Head of caudate nucleus (tissue), 42 donors: ENCODE measurements at regions not wholly inside any gene's neighbourhood (a gene's known extent, or its start where the extent isn't known, plus 50 kb on each side); places are given as distances from the start of the nearest gene placed in this dataset.

Experiments
- DNase-seq, 42 donors: peaks; one replicate each; pipeline versions ENCODE4 v3.0.0 to v3.0.0-alpha.2; 2020 to 2021; ENCODE audit warnings: mixed read lengths in 7 of 42
- intact Hi-C: fragments of 100-400 bp; cut with DNase I; formaldehyde crosslinking; loops from one replicate; pipeline ENCODE4 v1.15.0; 2022

GRCh38 chr2:60094450-60094929, 459.0 kb downstream of the BCL11A start:
- intact Hi-C loops = no loop called here
- DNase-seq = no peak

DNA sequence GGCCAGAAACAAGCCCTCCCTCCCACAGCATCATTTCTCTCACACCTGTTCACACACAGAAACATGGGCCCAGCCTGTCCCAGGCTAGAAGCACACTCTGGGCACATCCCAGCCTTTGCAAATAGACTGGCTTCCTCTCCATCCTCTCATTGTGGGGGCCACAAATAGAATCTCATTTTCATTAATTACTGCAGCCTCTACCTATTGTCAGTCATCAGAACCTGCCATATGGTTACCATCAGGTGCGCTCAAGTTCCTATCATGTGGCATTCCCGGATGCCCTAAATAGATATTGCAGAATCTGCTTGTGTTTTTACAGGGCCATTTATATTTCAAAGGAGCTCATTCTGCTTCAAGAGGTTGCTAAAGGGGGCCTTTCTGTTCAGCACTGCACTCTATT, 460.7 kb downstream of the BCL11A start:
- intact Hi-C loops = no loop called here
- DNase-seq = no peak

DNA sequence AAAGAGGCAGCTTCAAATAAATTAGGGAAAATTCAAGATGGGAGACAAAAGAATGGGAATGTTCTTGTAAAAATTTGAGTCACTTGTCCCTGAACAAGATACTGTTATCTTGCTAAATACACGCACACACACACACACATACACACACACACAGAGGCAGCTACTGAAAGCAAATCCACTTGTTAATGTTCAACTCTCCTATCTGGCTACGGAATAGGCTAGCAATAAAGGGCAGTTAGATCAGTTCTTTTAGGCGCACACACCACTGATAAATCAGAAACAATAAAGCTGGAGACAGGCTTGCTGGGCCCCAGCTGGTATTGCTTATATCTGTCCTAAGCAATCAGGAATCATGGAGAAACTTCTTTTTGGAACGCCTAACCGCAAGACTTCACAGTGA, 461.6 kb downstream of the BCL11A start:
- intact Hi-C loops = no loop called here
- no peak for DNase-seq

DNA sequence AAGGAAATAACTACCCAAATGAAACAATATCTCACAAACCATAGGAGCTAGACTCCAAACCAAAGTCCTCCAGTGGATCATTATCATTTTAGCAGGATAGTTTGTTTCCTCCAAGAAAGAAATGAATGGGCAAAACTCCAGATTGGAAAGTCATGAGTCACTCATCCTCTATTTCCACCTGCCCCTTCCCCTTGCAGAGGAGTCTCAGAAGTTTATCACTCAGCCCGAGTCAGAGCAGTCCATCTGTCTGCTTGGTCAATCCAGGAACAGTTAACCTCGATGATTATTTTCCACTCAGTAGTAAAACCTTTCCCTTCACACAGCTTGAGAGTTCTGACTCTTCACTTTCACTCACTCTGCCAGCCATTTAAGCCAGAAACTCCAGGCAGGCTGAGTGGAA, 462.2 kb downstream of the BCL11A start:
- no peak for DNase-seq
- intact Hi-C loops = no loop called here

DNA sequence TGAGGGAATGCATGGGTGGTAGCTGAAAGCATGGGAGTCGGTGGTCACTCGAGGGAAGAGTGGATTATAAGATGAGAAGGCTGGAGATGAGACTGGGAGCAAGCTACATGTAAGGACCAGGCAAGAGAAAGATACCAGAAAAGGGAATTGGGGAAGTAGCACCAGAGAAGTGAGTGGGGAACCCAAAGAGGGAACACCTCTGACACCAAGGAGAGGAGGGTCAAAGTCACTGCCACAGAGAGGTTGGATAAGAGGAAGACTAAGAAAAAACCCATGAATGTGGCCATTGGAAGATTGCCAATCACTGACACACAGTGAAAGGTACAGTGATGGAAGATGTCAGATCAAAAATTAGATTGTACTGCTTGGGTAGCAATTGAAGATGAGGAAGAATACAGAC, 473.9 kb downstream of the BCL11A start:
- no peak for DNase-seq
- intact Hi-C loops = no loop called here

DNA sequence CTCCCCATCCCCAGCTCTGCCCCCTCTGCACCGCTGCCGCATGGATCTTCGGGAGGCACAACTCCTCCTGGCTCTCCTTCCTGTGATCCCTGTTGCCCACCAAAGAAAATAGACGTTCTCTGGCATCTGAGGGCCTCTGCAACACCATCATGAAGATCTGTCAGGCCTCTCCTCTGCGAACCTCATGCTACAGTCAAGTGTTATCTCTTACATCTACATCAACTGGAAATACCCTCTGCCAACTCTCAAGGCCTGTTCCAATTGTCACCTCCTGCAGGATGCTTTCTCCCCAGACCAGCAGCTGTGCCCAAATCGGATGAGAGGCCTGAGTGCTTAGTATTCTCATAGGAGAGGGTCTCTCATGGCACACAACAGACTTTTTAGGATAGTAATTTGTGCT, 478.4 kb downstream of the BCL11A start:
- intact Hi-C loops = no loop called here
- no peak for DNase-seq

DNA sequence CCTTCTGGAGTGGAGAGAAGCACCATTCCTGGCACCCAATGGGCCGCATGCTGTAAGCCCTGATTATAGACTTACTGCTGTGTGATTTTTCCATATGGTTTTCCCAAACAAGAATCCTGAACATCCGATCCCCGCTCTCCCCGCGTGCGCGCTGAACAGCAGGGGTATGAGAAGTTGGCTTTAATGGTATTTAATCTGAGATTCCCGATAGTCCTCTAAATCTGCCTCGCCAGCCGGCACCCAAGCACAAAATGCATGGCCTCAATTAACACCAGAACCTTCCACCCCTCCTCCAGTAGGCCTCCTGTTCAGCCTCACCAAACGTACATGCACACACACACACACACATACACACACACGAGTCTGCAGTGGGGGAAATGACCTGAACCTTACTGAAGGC, 480.3 kb downstream of the BCL11A start:
- DNase-seq = peak in 1 of 42 donors; percentile 21
- intact Hi-C loops = no loop called here

GRCh38 chr2:60072609-60073008, 480.8 kb downstream of the BCL11A start:
- intact Hi-C loops = no loop called here
- DNase-seq = peak in 1 of 42 donors; percentile 13

DNA sequence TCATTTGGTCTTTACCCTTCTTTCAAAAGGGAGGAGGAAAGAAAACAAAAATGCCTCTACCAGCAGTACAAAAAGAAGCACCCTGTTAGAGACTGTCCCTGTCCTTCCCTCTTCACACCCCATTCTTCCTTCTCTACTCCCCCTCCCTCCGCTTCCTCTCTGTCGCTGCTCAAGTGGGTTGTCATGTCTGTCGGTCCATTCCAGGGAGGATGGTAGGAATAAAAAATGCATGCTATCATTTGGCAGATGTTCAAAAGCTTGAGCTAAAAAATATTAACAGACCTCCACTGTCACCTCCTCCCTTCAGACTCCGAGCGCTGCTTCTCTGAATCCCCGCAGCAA, 482.0 kb downstream of the BCL11A start:
- intact Hi-C loops = no loop called here
- no peak for DNase-seq

DNA sequence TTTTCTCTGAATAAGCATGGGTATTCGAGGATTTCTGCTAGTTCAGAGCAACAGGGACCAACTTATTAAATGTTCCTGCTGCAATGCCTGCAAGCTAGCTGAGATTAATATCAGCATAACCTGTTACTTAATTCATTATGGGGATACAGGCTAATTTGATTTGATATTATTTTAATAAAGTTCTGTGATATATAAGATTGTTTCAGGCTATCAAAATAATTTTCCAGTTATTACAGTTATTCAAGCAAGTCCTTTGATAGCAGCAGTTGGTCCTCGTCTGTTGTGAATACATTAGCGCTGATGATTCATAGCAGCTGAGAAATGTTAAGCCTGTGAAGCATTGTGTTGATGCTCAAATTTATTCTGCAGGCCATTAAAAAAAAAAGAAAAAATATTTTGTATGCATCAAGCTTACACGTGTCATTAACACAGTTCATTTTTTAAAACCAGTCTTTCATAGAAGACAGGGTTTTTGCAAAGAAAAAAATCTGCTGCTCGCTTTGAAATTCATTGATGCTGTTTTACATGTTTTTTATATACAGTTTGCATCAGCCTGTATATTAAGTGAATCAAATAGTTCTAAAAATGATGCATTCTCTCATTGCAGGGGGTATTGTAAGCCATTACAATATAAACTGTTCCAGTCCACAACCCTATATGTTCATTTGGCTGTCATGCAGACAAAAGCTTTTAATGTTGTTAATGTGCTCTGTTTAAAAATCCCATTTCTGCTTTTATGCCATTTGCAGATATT, 482.5 kb downstream of the BCL11A start:
- intact Hi-C loops = no loop called here
- DNase-seq = peak in 1 of 42 donors; percentile 34

DNA sequence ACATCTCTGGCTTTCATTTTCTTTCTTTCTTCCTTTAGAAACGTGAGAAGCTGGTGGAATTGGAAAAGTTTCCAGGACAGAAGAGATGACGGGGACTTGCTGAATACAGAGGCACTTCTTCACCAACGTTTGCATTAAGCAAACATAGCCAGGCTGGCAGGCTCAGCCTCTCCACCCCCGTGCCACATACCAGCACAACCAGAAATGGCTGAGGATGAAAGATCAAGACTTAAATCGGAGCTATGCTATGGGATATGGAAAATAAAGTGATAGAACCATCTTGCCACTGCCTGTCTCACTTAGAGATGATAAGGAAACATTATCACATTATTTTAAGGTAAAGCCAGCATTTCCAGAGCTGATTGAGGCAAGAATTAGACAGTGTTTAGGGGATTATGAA, 483.3 kb downstream of the BCL11A start:
- intact Hi-C loops = no loop called here
- DNase-seq = peak in 1 of 42 donors; percentile 12

DNA sequence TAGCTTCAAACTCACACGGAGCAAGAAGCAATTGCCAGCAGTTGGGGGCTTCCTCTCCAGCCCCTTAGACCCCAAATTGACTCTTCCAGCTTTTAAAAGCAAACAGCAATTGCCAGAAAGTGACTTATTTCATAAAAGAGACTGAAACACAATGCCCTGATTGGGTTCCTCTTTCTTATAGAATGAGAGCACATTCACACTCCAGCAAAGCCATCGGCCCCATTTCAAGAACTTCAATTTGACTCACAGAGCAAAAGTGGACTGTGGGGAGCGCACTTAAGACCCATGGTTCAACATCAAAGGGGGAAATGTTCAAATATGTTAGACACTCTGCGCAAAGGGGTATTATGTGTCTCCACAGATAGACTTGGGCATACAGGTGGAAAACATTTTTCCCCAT, 484.7 kb downstream of the BCL11A start:
- no peak for DNase-seq
- intact Hi-C loops = no loop called here

DNA sequence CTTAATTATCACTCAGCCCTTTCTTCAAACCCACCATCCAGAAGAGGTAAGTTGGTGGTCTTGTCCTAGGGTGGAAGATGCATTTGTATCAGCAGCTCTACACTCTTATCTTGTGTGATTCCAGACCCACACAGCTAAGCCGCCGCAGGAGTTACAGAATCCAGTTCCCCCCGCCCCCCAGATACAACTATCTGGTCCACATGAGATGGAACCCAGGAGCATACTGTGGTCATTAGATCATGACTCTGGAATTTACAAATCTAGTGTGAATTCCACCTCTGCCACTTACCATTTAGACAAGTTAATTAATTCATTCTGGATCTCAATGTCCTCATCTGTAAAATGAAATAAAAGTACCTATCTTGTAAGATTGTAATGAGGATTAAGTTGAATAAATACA, 486.4 kb downstream of the BCL11A start:
- intact Hi-C loops = no loop called here
- DNase-seq = no peak

DNA sequence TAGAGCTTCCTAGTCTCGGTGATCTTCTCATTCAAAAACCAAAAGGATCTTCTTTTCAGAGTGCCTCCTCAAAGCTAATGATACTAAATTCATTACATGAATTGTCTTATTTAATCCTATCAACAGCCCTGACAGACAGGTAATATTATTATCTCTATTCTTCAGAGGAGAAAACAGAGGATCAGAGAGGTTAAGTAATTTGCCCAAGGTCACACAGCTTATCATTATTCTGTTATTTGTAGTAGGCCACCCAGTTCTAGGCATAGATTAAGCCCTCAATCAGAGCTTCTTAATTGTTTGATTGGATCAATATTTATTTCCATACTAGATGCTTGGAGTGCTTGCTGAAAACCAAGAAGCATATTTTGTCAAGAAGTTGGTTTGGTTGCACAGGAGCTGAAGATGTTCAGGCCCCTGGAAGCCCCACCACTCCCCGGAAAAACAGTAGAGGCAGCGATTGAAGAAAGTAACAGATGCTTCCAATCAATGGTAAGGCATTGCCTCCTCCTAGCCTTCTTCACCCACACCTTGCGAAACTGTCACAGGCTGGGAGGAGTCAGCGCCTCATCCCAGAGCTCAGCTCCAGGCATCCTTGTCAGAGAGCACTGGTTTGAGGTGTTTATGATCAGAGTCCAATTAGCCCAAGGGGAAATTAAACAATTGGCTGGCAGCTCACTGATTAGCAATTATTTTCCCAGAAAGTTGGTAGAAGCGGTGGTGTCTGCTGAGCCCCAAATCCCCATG, 487.2 kb downstream of the BCL11A start:
- DNase-seq = no peak
- intact Hi-C loops = no loop called here

DNA sequence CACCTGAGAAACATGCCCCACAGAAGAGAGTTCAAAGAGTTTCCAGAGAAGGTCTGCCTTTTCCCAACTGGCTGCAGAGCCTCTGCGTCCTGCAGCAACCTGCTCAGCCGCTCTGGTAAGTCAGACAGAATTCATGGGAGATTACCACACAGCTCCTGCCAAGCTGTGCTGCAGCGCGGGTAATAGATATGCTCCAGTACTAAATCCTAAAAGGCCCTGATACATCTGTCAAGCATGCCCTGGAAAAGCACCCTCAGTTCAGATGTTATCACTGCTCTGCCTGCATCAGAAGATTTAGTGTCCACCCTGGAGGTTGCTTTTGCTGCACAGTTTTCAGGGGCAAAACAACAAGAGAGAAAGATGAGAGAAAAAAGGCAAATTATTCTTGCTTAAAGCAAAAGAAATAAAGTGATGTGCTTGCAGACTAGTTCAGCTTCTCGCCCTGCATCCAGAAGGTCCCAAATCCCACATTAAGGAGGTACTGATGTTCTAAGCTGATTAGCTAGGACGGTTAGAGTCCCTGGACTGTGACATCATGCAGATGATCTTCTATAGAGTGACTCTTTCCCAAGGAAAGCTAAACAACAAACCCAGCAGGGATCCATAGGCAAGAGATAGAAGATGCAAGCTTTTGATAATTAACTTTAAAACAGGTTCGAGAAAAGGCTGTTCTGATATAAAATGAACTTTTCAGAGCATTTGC, 488.6 kb downstream of the BCL11A start:
- no peak for DNase-seq
- intact Hi-C loops = no loop called here

GRCh38 chr2:60058781-60059180, 494.7 kb downstream of the BCL11A start:
- intact Hi-C loops = no loop called here
- no peak for DNase-seq

- intact Hi-C loops = no loop called here
- no peak for DNase-seq
Observed at GRCh38 chr2:60054571-60055340, 498.7 kb downstream of the BCL11A start.

- intact Hi-C loops = no loop called here
- no peak for DNase-seq
Observed at GRCh38 chr2:60053791-60054190, 499.7 kb downstream of the BCL11A start.

GRCh38 chr2:60052601-60053000, 500.9 kb downstream of the BCL11A start:
- intact Hi-C loops = no loop called here
- no peak for DNase-seq

DNA sequence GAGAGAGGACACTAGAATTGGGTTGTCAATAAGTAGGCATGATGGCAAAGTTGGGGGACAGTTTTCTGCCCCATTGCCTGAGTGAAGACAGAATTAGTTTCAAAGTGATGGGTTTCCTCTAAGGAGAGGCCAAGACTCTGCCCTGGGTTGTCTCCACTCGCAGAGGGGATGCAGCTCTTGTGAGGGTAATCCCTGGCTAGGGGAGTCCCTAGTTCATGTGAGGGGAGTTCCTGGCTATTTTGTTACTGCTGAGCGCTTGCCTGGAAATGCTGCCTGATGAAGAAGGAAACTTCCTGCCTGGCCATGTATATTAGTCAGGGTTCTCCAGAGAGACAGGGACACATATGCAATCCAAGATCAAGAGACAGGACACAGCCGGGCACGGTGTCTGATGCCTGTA, 501.5 kb downstream of the BCL11A start:
- intact Hi-C loops = no loop called here
- DNase-seq = no peak
